ENCODE measurements at regions not wholly inside any gene's neighbourhood (a gene's known extent, or its start where the extent isn't known, plus 50 kb on each side); places are given as distances from the start of the nearest gene placed in this dataset.

DNA sequence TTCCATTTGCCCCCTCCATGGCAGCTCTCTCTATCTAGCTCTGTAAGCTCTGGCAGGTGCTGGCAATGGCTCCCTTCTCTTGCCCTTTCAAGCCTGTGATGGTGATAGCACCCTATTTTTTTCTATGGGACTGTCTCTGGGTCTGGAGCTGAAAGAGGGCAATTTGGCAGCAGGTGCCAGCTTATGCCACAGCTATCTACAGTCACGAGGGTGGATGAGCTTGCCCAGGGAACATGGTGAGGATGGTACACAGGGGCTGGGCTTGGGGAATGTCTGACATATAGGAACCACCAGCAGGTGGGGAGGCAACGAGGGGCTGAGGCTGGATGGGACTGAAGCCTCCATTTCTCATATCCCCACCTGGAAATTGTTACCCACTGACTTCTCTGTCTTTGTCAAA lies 175.4 kb upstream of the SYT13 start:
- TF ChIP-seq CTCF (conservative IDR thresholded peaks at IDR 0.05; ENCODE audit: low read depth, low read length) (no peak), MAZ (IDR thresholded peaks at IDR 0.05; ENCODE audit: borderline replicate concordance, low read depth, low read length) (no peak), USF2 (IDR thresholded peaks at IDR 0.05; ENCODE audit: low read depth, low read length) (no peak), RAD21 (IDR thresholded peaks at IDR 0.05; ENCODE audit: low read length) (no peak), POLR2A (IDR thresholded peaks at IDR 0.05; ENCODE audit: low read depth, low read length) (no peak), RFX5 (IDR thresholded peaks at IDR 0.05; ENCODE audit: low read depth, low read length) (no peak), CHD1 (IDR thresholded peaks at IDR 0.05; ENCODE audit: low read depth, low read length) (no peak), MXI1 (IDR thresholded peaks at IDR 0.05; ENCODE audit: borderline replicate concordance, low read depth, low read length) (no peak), RCOR1 (IDR thresholded peaks at IDR 0.05; ENCODE audit: insufficient replicate concordance, low read length) (no peak), BHLHE40 (IDR thresholded peaks at IDR 0.05; ENCODE audit: low read depth, low read length) (no peak), CEBPB (IDR thresholded peaks at IDR 0.05; ENCODE audit: low read depth, low read length) (no peak), MAFK (IDR thresholded peaks at IDR 0.05; ENCODE audit: low read depth, low read length) (no peak), SMC3 (IDR thresholded peaks at IDR 0.05; ENCODE audit: low read depth, low read length) (no peak)
- TF ChIP-seq, protein P1, sequence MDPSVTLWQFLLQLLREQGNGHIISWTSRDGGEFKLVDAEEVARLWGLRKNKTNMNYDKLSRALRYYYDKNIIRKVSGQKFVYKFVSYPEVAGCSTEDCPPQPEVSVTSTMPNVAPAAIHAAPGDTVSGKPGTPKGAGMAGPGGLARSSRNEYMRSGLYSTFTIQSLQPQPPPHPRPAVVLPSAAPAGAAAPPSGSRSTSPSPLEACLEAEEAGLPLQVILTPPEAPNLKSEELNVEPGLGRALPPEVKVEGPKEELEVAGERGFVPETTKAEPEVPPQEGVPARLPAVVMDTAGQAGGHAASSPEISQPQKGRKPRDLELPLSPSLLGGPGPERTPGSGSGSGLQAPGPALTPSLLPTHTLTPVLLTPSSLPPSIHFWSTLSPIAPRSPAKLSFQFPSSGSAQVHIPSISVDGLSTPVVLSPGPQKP (IDR thresholded peaks at IDR 0.05; ENCODE audit: borderline replicate concordance, low read depth, low read length) = no peak

Data from IMR-90 (cell line).